ENCODE measurements at regions not wholly inside any gene's neighbourhood (a gene's known extent, or its start where the extent isn't known, plus 50 kb on each side); places are given as distances from the start of the nearest gene placed in this dataset.

- Histone ChIP-seq H3K27me3 (no peaks in the 10 kb centered on the region), H3K36me3 (replicated peaks; ENCODE audit: insufficient read depth, low read depth) (no peaks in the 10 kb centered on the region), H3K4me3 (no peak overlapping the region), H3K4me2 (peak overlapping the region; percentile 28), H3K4me1 (ENCODE audit: insufficient read depth) (peaks cover 4% of the 10 kb centered on the region), H3K9me2 (replicated peaks; ENCODE audit: insufficient read depth) (no peaks in the 10 kb centered on the region), H3K9me3 (ENCODE audit: low read depth) (no peaks in the 10 kb centered on the region), H3K27ac (peak overlapping the region; percentile 82), H2AFZ (no peak overlapping the region), H3K79me2 (no peaks in the 10 kb centered on the region), H4K20me1 (ENCODE audit: insufficient read depth, poor library complexity, severe bottlenecking) (no peaks in the 10 kb centered on the region)
- 67% methylated on average over 1 of the region's 1 CpG for WGBS (ENCODE audit: low lambda C conversion rate, missing lambda C conversion rate)
- TF ChIP-seq EZH2phosphoT487 (IDR thresholded peaks at IDR 0.05; ENCODE audit: low read depth, severe bottlenecking, unreplicated experiment) (no peak), EZH2 (IDR thresholded peaks at IDR 0.05; ENCODE audit: borderline replicate concordance) (no peak)
- TF ChIP-seq, protein P1, sequence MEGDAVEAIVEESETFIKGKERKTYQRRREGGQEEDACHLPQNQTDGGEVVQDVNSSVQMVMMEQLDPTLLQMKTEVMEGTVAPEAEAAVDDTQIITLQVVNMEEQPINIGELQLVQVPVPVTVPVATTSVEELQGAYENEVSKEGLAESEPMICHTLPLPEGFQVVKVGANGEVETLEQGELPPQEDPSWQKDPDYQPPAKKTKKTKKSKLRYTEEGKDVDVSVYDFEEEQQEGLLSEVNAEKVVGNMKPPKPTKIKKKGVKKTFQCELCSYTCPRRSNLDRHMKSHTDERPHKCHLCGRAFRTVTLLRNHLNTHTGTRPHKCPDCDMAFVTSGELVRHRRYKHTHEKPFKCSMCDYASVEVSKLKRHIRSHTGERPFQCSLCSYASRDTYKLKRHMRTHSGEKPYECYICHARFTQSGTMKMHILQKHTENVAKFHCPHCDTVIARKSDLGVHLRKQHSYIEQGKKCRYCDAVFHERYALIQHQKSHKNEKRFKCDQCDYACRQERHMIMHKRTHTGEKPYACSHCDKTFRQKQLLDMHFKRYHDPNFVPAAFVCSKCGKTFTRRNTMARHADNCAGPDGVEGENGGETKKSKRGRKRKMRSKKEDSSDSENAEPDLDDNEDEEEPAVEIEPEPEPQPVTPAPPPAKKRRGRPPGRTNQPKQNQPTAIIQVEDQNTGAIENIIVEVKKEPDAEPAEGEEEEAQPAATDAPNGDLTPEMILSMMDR (IDR thresholded peaks at IDR 0.05; ENCODE audit: poor library complexity) = no peak
- peak; percentile 38 for DNase-seq (ENCODE audit: low spot score)
Measured at GRCh38 chr4:87901422-87901992, 68.7 kb downstream of the MEPE start.

DNA sequence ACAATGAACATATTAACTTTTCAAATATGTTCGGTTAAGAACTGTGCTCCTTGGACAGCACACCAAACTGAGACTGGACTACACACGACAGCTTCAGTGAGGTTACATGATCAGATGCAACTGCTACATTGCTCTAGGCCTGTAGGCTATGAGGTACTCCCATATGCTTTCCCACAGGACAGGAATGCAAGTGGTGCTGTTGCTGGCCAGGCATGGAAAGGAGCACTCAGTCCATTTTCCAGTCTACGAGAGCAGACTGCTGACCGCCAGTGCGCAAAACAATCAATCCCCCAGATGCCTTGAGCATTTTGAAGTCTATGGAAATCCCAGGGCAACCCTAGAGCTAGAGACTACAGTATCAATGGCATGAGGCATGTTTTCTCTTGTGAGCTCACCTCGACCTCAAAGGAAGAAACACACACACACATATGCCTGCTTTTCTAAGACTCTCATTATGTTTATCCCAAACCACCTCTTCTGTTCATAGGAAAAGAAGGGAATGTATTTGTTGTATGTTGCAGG is 70.8 kb upstream of the SPP1 start:
- WGBS (ENCODE audit: low lambda C conversion rate, missing lambda C conversion rate) = 80% methylated on average over 6 of the region's 6 CpGs
- H4K20me1 ChIP-seq (ENCODE audit: insufficient read depth, poor library complexity, severe bottlenecking) = no peaks in the 10 kb centered on the region
- peaks cover 4% of the 10 kb centered on the region for H3K4me1 ChIP-seq (ENCODE audit: insufficient read depth)
- no peak overlapping the region for H3K4me2 ChIP-seq
- H3K27ac ChIP-seq = no peak overlapping the region
- no peak overlapping the region for H2AFZ ChIP-seq
- H3K4me3 ChIP-seq = no peak overlapping the region
- H3K36me3 ChIP-seq (replicated peaks; ENCODE audit: insufficient read depth, low read depth) = no peaks in the 10 kb centered on the region
- TF ChIP-seq EZH2phosphoT487 (IDR thresholded peaks at IDR 0.05; ENCODE audit: low read depth, severe bottlenecking, unreplicated experiment) (no peak), EZH2 (IDR thresholded peaks at IDR 0.05; ENCODE audit: borderline replicate concordance) (no peak)
- TF ChIP-seq, protein P1 (IDR thresholded peaks at IDR 0.05; ENCODE audit: poor library complexity) = no peak
- H3K27me3 ChIP-seq = no peaks in the 10 kb centered on the region
- H3K9me2 ChIP-seq (replicated peaks; ENCODE audit: insufficient read depth) = no peaks in the 10 kb centered on the region
- DNase-seq (ENCODE audit: low spot score) = no peak
- H3K79me2 ChIP-seq = no peaks in the 10 kb centered on the region
- no peaks in the 10 kb centered on the region for H3K9me3 ChIP-seq (ENCODE audit: low read depth)

DNA sequence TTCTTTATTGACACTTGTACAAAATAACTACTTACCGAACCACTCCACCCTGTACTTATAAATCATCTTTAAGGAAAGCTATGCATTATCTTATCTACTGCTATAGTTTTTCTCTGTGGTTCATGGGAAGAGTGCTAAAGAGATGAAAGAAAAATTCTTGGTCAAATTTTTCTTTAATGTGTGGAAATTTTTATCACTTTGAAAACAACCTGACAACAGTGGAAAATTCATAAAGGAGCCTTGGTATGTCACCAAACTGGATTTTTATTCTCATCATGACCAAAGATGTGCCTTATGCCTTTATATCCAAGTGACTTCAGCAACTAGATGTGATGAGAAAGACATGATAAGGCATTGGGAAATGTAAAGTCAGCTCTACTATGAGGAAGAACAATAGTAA is 67.2 kb upstream of the SPP1 start:
- 79% methylated on average over 1 of the region's 1 CpG for WGBS (ENCODE audit: low lambda C conversion rate, missing lambda C conversion rate)
- no peak for DNase-seq (ENCODE audit: low spot score)
- peak overlapping the region; percentile 33 for H3K27ac ChIP-seq
- no peak overlapping the region for H2AFZ ChIP-seq
- no peaks in the 10 kb centered on the region for H3K9me3 ChIP-seq (ENCODE audit: low read depth)
- H3K4me2 ChIP-seq = no peak overlapping the region
- no peak overlapping the region for H3K4me3 ChIP-seq
- H3K27me3 ChIP-seq = no peaks in the 10 kb centered on the region
- no peaks in the 10 kb centered on the region for H3K79me2 ChIP-seq
- H4K20me1 ChIP-seq (ENCODE audit: insufficient read depth, poor library complexity, severe bottlenecking) = no peaks in the 10 kb centered on the region
- no peaks in the 10 kb centered on the region for H3K36me3 ChIP-seq (replicated peaks; ENCODE audit: insufficient read depth, low read depth)
- no peaks in the 10 kb centered on the region for H3K9me2 ChIP-seq (replicated peaks; ENCODE audit: insufficient read depth)
- TF ChIP-seq EZH2 (IDR thresholded peaks at IDR 0.05; ENCODE audit: borderline replicate concordance) (no peak), EZH2phosphoT487 (IDR thresholded peaks at IDR 0.05; ENCODE audit: low read depth, severe bottlenecking, unreplicated experiment) (no peak)
- TF ChIP-seq, protein P1 (IDR thresholded peaks at IDR 0.05; ENCODE audit: poor library complexity) = no peak
- H3K4me1 ChIP-seq (ENCODE audit: insufficient read depth) = peaks cover 9% of the 10 kb centered on the region

Measured in hepatocyte (in vitro differentiated cells).